CD4-positive, alpha-beta T cell treated with Interleukin-6 for 4 hours (primary cell): ENCODE measurements at regions not wholly inside any gene's neighbourhood (a gene's known extent, or its start where the extent isn't known, plus 50 kb on each side); places are given as distances from the start of the nearest gene placed in this dataset.
A peak's percentile ranks its signal among the peaks of the same experiment; 100 is the strongest.
"Not testable (repeated sequence)": the region's sequence is repeated elsewhere in the genome, so short reads cannot be mapped to it uniquely, and the experiment has no call there.

Source experiments
- DNase-seq: peaks from one replicate; pipeline ENCODE4 v3.0.0-alpha.2; 2020; ENCODE audit warnings: mixed read lengths

- no peak for DNase-seq
These were observed 1120.7 kb downstream of the GATA3 start for GRCh38 chr10:9175200-9175599.

- not testable (repeated sequence) for DNase-seq
These were observed 1128.9 kb downstream of the GATA3 start for GRCh38 chr10:9183197-9183880.

- DNase-seq = no peak
These were observed 1133.7 kb downstream of the GATA3 start for GRCh38 chr10:9188022-9188810.

GRCh38 chr10:9189448-9189847 is 1135.0 kb downstream of the GATA3 start:
- no peak for DNase-seq

GRCh38 chr10:9193120-9193519 is 1138.6 kb downstream of the GATA3 start:
- no peak for DNase-seq

- DNase-seq = no peak
These were observed 1140.9 kb downstream of the GATA3 start for GRCh38 chr10:9195385-9195784.

GRCh38 chr10:9198611-9199010 is 1144.1 kb downstream of the GATA3 start:
- DNase-seq = no peak

GRCh38 chr10:9205558-9205957 is 1151.1 kb downstream of the GATA3 start:
- no peak for DNase-seq

GRCh38 chr10:9209105-9209798 is 1154.8 kb downstream of the GATA3 start:
- peak; percentile 73 for DNase-seq

- DNase-seq = no peak
These were observed 1156.7 kb downstream of the GATA3 start for GRCh38 chr10:9211228-9211627.

- no peak for DNase-seq
These were observed 1160.1 kb downstream of the GATA3 start for GRCh38 chr10:9214618-9215017.

- DNase-seq = no peak
These were observed 1160.6 kb downstream of the GATA3 start for GRCh38 chr10:9215121-9215520.

GRCh38 chr10:9219860-9220259 is 1165.4 kb downstream of the GATA3 start:
- no peak for DNase-seq

GRCh38 chr10:9222917-9223316 is 1168.4 kb downstream of the GATA3 start:
- no peak for DNase-seq

- no peak for DNase-seq
These were observed 1173.3 kb downstream of the GATA3 start for GRCh38 chr10:9227679-9228365.

GRCh38 chr10:9228771-9229170 is 1174.3 kb downstream of the GATA3 start:
- no peak for DNase-seq

GRCh38 chr10:9229702-9230244 is 1175.3 kb downstream of the GATA3 start:
- DNase-seq = no peak

GRCh38 chr10:9230625-9231024 is 1176.1 kb downstream of the GATA3 start:
- no peak for DNase-seq

GRCh38 chr10:9234191-9234590 is 1179.7 kb downstream of the GATA3 start:
- no peak for DNase-seq

GRCh38 chr10:9238041-9238440 is 1183.6 kb downstream of the GATA3 start:
- DNase-seq = no peak

GRCh38 chr10:9239298-9239697 is 1184.8 kb downstream of the GATA3 start:
- DNase-seq = no peak

- DNase-seq = no peak
These were observed 1189.5 kb downstream of the GATA3 start for GRCh38 chr10:9243941-9244411.

GRCh38 chr10:9244864-9245263 is 1190.4 kb downstream of the GATA3 start:
- no peak for DNase-seq
